ENCODE measurements at regions not wholly inside any gene's neighbourhood (a gene's known extent, or its start where the extent isn't known, plus 50 kb on each side); places are given as distances from the start of the nearest gene placed in this dataset.

GRCh38 chr16:54548281-54548680 is 261.7 kb upstream of the IRX3 start:
- Histone ChIP-seq H3K27ac (no peak overlapping the region), H3K4me1 (no peaks in the 10 kb centered on the region), H3K36me3 (no peaks in the 10 kb centered on the region), H3K27me3 (peaks cover 0 to 8% of the 10 kb centered on the region in 2 donors), H3K4me3 (no peak overlapping the region), H3K9me3 (no peaks in the 10 kb centered on the region)
- DNase-seq (ENCODE audit: low spot score in 2 of 2): no peak
- WGBS, 2 donors: 80 to 81% methylated on average over 7 of the region's 7 CpGs
- TF ChIP-seq EP300 (IDR thresholded peaks at IDR 0.05): no peak
- TF ChIP-seq CTCF (IDR thresholded peaks at IDR 0.05): no peak
- TF ChIP-seq POLR2A (IDR thresholded peaks at IDR 0.05): no peak

- H3K27ac ChIP-seq: no peak overlapping the region
- WGBS, 2 donors: 62 to 70% methylated on average over 4 of the region's 4 CpGs
- TF ChIP-seq EP300 (IDR thresholded peaks at IDR 0.05) (no peak), CTCF (IDR thresholded peaks at IDR 0.05) (no peak), POLR2A (IDR thresholded peaks at IDR 0.05) (no peak)
- H3K4me1 ChIP-seq: no peaks in the 10 kb centered on the region
- DNase-seq (ENCODE audit: low spot score in 2 of 2): no peak
- H3K27me3 ChIP-seq: peaks cover 0 to 8% of the 10 kb centered on the region in 2 donors
- no peak overlapping the region for H3K4me3 ChIP-seq
- no peaks in the 10 kb centered on the region for H3K9me3 ChIP-seq
- H3K36me3 ChIP-seq: no peaks in the 10 kb centered on the region
Observed at GRCh38 chr16:54547052-54547451, 260.5 kb upstream of the IRX3 start.

GRCh38 chr16:54546521-54546920 is 259.9 kb upstream of the IRX3 start:
- H3K27me3 ChIP-seq: peaks cover 0 to 8% of the 10 kb centered on the region in 2 donors
- H3K36me3 ChIP-seq: no peaks in the 10 kb centered on the region
- H3K9me3 ChIP-seq: no peaks in the 10 kb centered on the region
- no peak overlapping the region for H3K27ac ChIP-seq
- no peak for DNase-seq (ENCODE audit: low spot score in 2 of 2)
- no peak overlapping the region for H3K4me3 ChIP-seq
- TF ChIP-seq POLR2A (IDR thresholded peaks at IDR 0.05) (no peak), CTCF (IDR thresholded peaks at IDR 0.05) (no peak), EP300 (IDR thresholded peaks at IDR 0.05) (no peak)
- WGBS, 2 donors: 29 to 34% methylated on average over 5 of the region's 5 CpGs
- no peaks in the 10 kb centered on the region for H3K4me1 ChIP-seq

- TF ChIP-seq CTCF (IDR thresholded peaks at IDR 0.05): no peak
- no peak for TF ChIP-seq EP300 (IDR thresholded peaks at IDR 0.05)
- no peak for TF ChIP-seq POLR2A (IDR thresholded peaks at IDR 0.05)
- no peak for DNase-seq (ENCODE audit: low spot score in 2 of 2)
- Histone ChIP-seq H3K9me3 (no peaks in the 10 kb centered on the region), H3K4me3 (no peak overlapping the region), H3K27me3 (peaks cover 0 to 8% of the 10 kb centered on the region in 2 donors), H3K27ac (no peak overlapping the region), H3K36me3 (no peaks in the 10 kb centered on the region), H3K4me1 (no peaks in the 10 kb centered on the region)
- 41 to 47% methylated on average over 14 of the region's 14 CpGs for WGBS, 2 donors
Observed at GRCh38 chr16:54545854-54546511, 259.4 kb upstream of the IRX3 start.

- Histone ChIP-seq H3K27ac (no peak overlapping the region), H3K4me1 (no peaks in the 10 kb centered on the region), H3K9me3 (no peaks in the 10 kb centered on the region), H3K36me3 (no peaks in the 10 kb centered on the region), H3K4me3 (no peak overlapping the region), H3K27me3 (peaks cover 0 to 8% of the 10 kb centered on the region in 2 donors)
- WGBS, 2 donors: 75 to 83% methylated on average over 7 of the region's 7 CpGs
- TF ChIP-seq CTCF (IDR thresholded peaks at IDR 0.05) (no peak), EP300 (IDR thresholded peaks at IDR 0.05) (no peak), POLR2A (IDR thresholded peaks at IDR 0.05) (no peak)
- no peak for DNase-seq (ENCODE audit: low spot score in 2 of 2)
Observed at GRCh38 chr16:54544553-54545180, 258.1 kb upstream of the IRX3 start.
